HepG2 (cell line): ENCODE measurements at regions not wholly inside any gene's neighbourhood (a gene's known extent, or its start where the extent isn't known, plus 50 kb on each side); places are given as distances from the start of the nearest gene placed in this dataset.

ENCODE experiments used
- ARNT2 ChIP-seq: sonication (generic); formaldehyde crosslinking; IDR thresholded peaks from 2 replicates; pipeline ENCODE4 v1.8.0; 2022; ENCODE audit warnings: mild to moderate bottlenecking, low read depth, missing genetic modification reagents, moderate library complexity
- GABPB1 ChIP-seq: IDR thresholded peaks from 2 replicates; pipeline ENCODE4 v1.6.1; 2016; ENCODE audit warnings: mild to moderate bottlenecking, missing genetic modification reagents, moderate library complexity, missing compliant biosample characterization
- HMGXB4 ChIP-seq, 2 experiments: sonication (generic) in 1 of 2; formaldehyde crosslinking in 1 of 2; IDR thresholded peaks; 2 replicates each; pipeline versions ENCODE4 v1.4.0 to v1.6.1; 2018 to 2020; ENCODE audit warnings: missing genetic modification reagents in 2 of 2, borderline replicate concordance in 1 of 2, low read depth in 1 of 2, mild to moderate bottlenecking in 1 of 2, missing biosample characterization in 1 of 2
- MEIS2 ChIP-seq: sonication (generic); formaldehyde crosslinking; IDR thresholded peaks from 2 replicates; pipeline ENCODE4 v1.9.0; 2021; ENCODE audit warnings: mild to moderate bottlenecking, missing genetic modification reagents
- SIX1 ChIP-seq: sonication (generic); formaldehyde crosslinking; IDR thresholded peaks from 2 replicates; pipeline ENCODE4 v1.4.0; 2020; ENCODE audit warnings: missing genetic modification reagents, borderline replicate concordance
- SOX13 ChIP-seq, 3 experiments: fragments of 450-650 bp in 1 of 3; sonication (generic) in 1 of 3; formaldehyde crosslinking in 1 of 3; IDR thresholded peaks in 2 of 3; conservative IDR thresholded peaks in 1 of 3; 2 replicates each; pipeline versions ENCODE4 v1.5.0 to v1.6.1; 2016 to 2020; ENCODE audit warnings: antibody characterized with exemption in 1 of 3, mild to moderate bottlenecking in 1 of 3, missing compliant biosample characterization in 1 of 3, missing genetic modification reagents in 1 of 3, moderate library complexity in 1 of 3
- SP4 ChIP-seq: sonication (generic); formaldehyde crosslinking; IDR thresholded peaks from 2 replicates; pipeline ENCODE4 v1.8.1; 2023; ENCODE audit warnings: mild to moderate bottlenecking, missing genetic modification reagents
- SRF ChIP-seq: IDR thresholded peaks from 2 replicates; pipeline ENCODE4 v1.6.1; 2011; ENCODE audit warnings: mild to moderate bottlenecking, low read depth, low read length, moderate library complexity
- SRY ChIP-seq: sonication (generic); formaldehyde crosslinking; IDR thresholded peaks from 2 replicates; pipeline ENCODE4 v1.8.0; 2022; ENCODE audit warnings: mild to moderate bottlenecking, missing genetic modification reagents
- TEAD3 ChIP-seq: optimal IDR thresholded peaks from 2 replicates; pipeline ENCODE3; 2016; ENCODE audit warnings: borderline replicate concordance
- TGIF2 ChIP-seq: IDR thresholded peaks from 2 replicates; pipeline ENCODE4 v1.6.1; 2016; ENCODE audit warnings: control low read depth, missing compliant biosample characterization
- ZNF407 ChIP-seq: sonication (generic); formaldehyde crosslinking; IDR thresholded peaks from one replicate; pipeline ENCODE4 v1.5.1; 2020; ENCODE audit warnings: mild to moderate bottlenecking, missing genetic modification reagents; ENCODE audit errors: not compliant biosample characterization
- ZNF747 ChIP-seq: sonication (generic); formaldehyde crosslinking; IDR thresholded peaks from 2 replicates; pipeline ENCODE4 v1.8.1; 2023; ENCODE audit warnings: missing genetic modification reagents, mild to moderate bottlenecking, borderline replicate concordance

DNA sequence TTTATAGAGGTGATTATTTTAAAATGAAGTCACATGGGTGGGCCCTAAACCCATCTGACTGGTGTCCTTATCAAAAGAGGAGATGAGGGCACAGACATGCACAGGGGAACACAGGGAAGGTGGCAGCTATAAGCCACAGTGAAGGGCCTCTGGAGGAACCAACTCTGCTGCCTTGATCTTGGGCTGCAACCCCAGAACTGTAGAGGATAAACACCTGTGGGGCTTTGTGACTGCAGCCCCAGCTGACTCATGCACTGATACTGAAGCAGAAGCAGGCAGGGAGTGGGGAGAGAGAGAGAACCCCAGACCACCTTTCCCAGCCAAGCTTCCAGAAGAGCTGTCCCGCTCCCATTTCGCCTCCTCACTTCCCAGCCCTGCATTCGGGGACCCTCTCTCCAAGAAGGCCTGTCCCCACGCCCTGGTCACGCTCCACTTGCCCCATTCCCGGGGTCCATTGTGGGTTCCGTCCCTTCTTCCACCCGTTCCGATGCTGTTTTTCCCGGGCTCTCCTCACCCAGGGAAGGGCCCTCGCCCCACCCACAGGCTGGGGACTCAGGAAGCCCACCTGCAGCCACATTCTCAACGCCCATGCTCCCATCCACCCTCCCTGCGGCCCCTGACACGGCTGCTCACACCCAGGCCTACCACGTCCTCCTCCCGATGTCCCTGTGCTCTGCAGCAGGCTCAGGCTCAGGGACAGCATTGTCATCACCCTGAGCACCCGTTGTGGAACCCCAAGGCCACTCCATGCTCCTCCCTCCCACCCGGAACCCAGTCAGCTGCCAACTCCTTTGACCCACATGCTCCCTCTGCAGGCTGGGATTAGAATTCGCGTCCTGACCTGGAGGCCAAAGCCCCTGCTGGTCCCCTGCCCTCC, 90.8 kb upstream of the SHANK2 start (continued):
- TF ChIP-seq SRF (no peak), SIX1 (no peak), SRY (CRISPR knock-in tag) (no peak), ZNF747 (CRISPR knock-in tag) (0 out of 2 replicates have a peak, but pooled peaks have one; percentile 38), SP4 (CRISPR knock-in tag) (no peak), ARNT2 (CRISPR knock-in tag) (no peak), MEIS2 (CRISPR knock-in tag) (no peak), HMGXB4 (CRISPR knock-in tag; IDR thresholded peaks at IDR 0.05; ENCODE audit: borderline replicate concordance in 1 of 2, low read depth in 1 of 2) (0 out of 4 replicates have a peak, but pooled peaks of 1 of the 2 experiments have one; percentile 48), SOX13 (IDR thresholded peaks at IDR 0.05) (no peak), SOX13 (CRISPR knock-in tag; conservative IDR thresholded peaks at IDR 0.05 in 1 of 2, IDR thresholded peaks at IDR 0.05 in 1 of 2) (0 out of 4 replicates have a peak, but pooled peaks of 1 of the 2 experiments have one; percentile 6), TEAD3 (CRISPR knock-in tag) (peak; percentile 30), ZNF407 (no peak), GABPB1 (peak; percentile 38), TGIF2 (CRISPR knock-in tag) (no peak)
